K562 (cell line): ENCODE measurements at regions not wholly inside any gene's neighbourhood (a gene's known extent, or its start where the extent isn't known, plus 50 kb on each side); places are given as distances from the start of the nearest gene placed in this dataset.

Experiments used
- ATAC-seq: fragments of 200-7000 bp; cut with Tn5 transposase; 3 replicates; pipeline ENCODE4 v1.9.1; 2020; ENCODE audit warnings: moderate library complexity
- BruUV-seq: library from RNA; stranded (reverse); fragments of 400-500 nt; replicated peaks from 2 replicates; lab custom pipeline; 2021; lab: Mats Ljungman, UMichigan
- CTCF ChIA-PET: fragments of 300-600 bp; formaldehyde crosslinking; extraction: SDS; loops from one replicate; lab custom pipeline; 2021; ENCODE audit warnings: low intra/inter-chr PET ratio; lab: Yijun Ruan, JAX
- POLR2A ChIA-PET: fragments of 300-600, 350-650 bp; sonication (Branson Sonifier 250); formaldehyde crosslinking; extraction: SDS; loops from one replicate; lab custom pipeline; 2021; ENCODE audit warnings: antibody characterized with exemption, inconsistent platforms; lab: Yijun Ruan, JAX
- DNase-seq, 4 experiments: peaks; one replicate each; pipeline versions ENCODE4 v3.0.0 to v3.0.0-alpha.2; 2011 to 2018; ENCODE audit warnings: low spot score in 3 of 4, mixed read lengths in 3 of 4; ENCODE audit errors: extremely low read depth in 1 of 4
- FAIRE-seq: peaks from 2 replicates; lab custom pipeline; 2011; peaks lifted over from hg19 to GRCh38; lab: Jason Lieb, UNC
- H2AFZ ChIP-seq: 2 replicates; pipeline ENCODE4 v1.6.0; 2011; ENCODE audit warnings: low read depth, low read length, control low read depth, inconsistent platforms
- H3K27ac ChIP-seq: fragments of 200-600 bp; 3 replicates; pipeline ENCODE4 v1.8.0; 2011; ENCODE audit warnings: low read depth, mild to moderate bottlenecking, control low read depth, inconsistent platforms, low read length, moderate library complexity, mixed read lengths; ENCODE audit errors: extremely low read depth
- H3K27me3 ChIP-seq, 2 experiments: fragments of 300-600 bp in 1 of 2; 2 replicates in 1 of 2; 3 replicates in 1 of 2; pipeline versions ENCODE4 v1.6.0 to v1.8.0; 2011; ENCODE audit warnings: inconsistent platforms in 2 of 2, low read length in 2 of 2, mild to moderate bottlenecking in 1 of 2, mixed read lengths in 1 of 2, moderate library complexity in 1 of 2; ENCODE audit not compliant: control insufficient read depth in 2 of 2, insufficient read depth in 2 of 2
- H3K36me3 ChIP-seq: fragments of 300-600 bp; 3 replicates; pipeline ENCODE4 v1.8.0; 2011; ENCODE audit warnings: mild to moderate bottlenecking, low read length, inconsistent platforms; ENCODE audit not compliant: control insufficient read depth, insufficient read depth
- H3K4me1 ChIP-seq, 2 experiments: fragments of 200-600 bp in 1 of 2; replicated peaks in 1 of 2; 2 replicates in 1 of 2; 3 replicates in 1 of 2; pipeline versions ENCODE4 v1.5.1 to v1.8.0; 2011; ENCODE audit warnings: inconsistent platforms in 2 of 2, low read length in 2 of 2, mild to moderate bottlenecking in 1 of 2, mixed read lengths in 1 of 2, moderate library complexity in 1 of 2; ENCODE audit not compliant: control insufficient read depth in 2 of 2, insufficient read depth in 2 of 2
- H3K4me2 ChIP-seq: 2 replicates; pipeline ENCODE4 v1.6.1; 2011; ENCODE audit warnings: low read length, control low read depth, inconsistent platforms, mixed read lengths; ENCODE audit not compliant: insufficient read depth
- H3K4me3 ChIP-seq: fragments of 200-600 bp; sonication (generic), shearing (Covaris generic); 2 replicates; pipeline ENCODE4 v1.5.1; 2016; ENCODE audit warnings: control low read depth, inconsistent platforms
- H3K79me2 ChIP-seq: fragments of 200-600 bp; 3 replicates; pipeline ENCODE4 v1.8.0; 2011; ENCODE audit warnings: low read length, inconsistent platforms; ENCODE audit not compliant: control insufficient read depth, insufficient read depth
- H3K9ac ChIP-seq, 2 experiments: 2 replicates each; pipeline versions ENCODE4 v1.6.0 to v1.6.1; 2011; ENCODE audit warnings: low read depth in 2 of 2, low read length in 2 of 2, control low read depth in 1 of 2, inconsistent platforms in 1 of 2, mild to moderate bottlenecking in 1 of 2, mixed read lengths in 1 of 2; ENCODE audit not compliant: insufficient read depth in 1 of 2
- H3K9me1 ChIP-seq: one replicate; pipeline ENCODE4 v1.6.0; 2011; ENCODE audit warnings: inconsistent platforms, mild to moderate bottlenecking, low read length, moderate library complexity; ENCODE audit not compliant: control insufficient read depth, insufficient read depth
- H3K9me3 ChIP-seq: replicated peaks from 2 replicates; pipeline ENCODE4 v1.5.1; 2011; ENCODE audit warnings: low read depth, low read length, inconsistent platforms; ENCODE audit not compliant: control insufficient read depth, insufficient read depth
- H4K20me1 ChIP-seq: replicated peaks from 2 replicates; pipeline ENCODE4 v1.6.1; 2011; ENCODE audit warnings: low read length, inconsistent platforms, mixed read lengths; ENCODE audit not compliant: control insufficient read depth, insufficient read depth
- ADNP ChIP-seq: fragments of 200-800 bp; sonication (Bioruptor generic); IDR thresholded peaks from 2 replicates; pipeline ENCODE4 v1.6.1; 2016; ENCODE audit warnings: missing genetic modification characterization, missing compliant biosample characterization
- FOXK1 ChIP-seq: sonication (generic); formaldehyde crosslinking; IDR thresholded peaks from 2 replicates; pipeline ENCODE4 v1.8.0; 2022; ENCODE audit warnings: missing genetic modification reagents, mild to moderate bottlenecking, borderline replicate concordance
- FOXM1 ChIP-seq, 2 experiments: fragments of 450-650 bp in 1 of 2; sonication (generic) in 1 of 2; formaldehyde crosslinking in 1 of 2; IDR thresholded peaks; 2 replicates each; pipeline versions ENCODE4 v1.6.1 to v1.9.0; 2017 to 2022; ENCODE audit warnings: low read depth in 2 of 2, mild to moderate bottlenecking in 2 of 2, missing genetic modification reagents in 1 of 2, moderate library complexity in 1 of 2
- NBN ChIP-seq: fragments of 450-650 bp; IDR thresholded peaks from 2 replicates; pipeline ENCODE4 v1.6.1; 2016; ENCODE audit warnings: low read depth, mild to moderate bottlenecking
- RFX5 ChIP-seq: IDR thresholded peaks from 2 replicates; pipeline ENCODE4 v1.6.1; 2011; ENCODE audit warnings: low read depth, mild to moderate bottlenecking, improper control_type of control experiment, low read length
- SAP30 ChIP-seq: fragments of 200-600 bp; sonication (generic); IDR thresholded peaks from 2 replicates; pipeline ENCODE4 v1.6.1; 2012; ENCODE audit warnings: borderline replicate concordance, low read depth, mild to moderate bottlenecking, moderate library complexity, low read length, control low read depth, inconsistent platforms; ENCODE audit not compliant: insufficient read depth, poor library complexity, severe bottlenecking
- TBP ChIP-seq: optimal IDR thresholded peaks from 2 replicates; pipeline ENCODE3; 2011; ENCODE audit warnings: low read depth, low read length, improper control_type of control experiment
- ZBTB7A ChIP-seq: IDR thresholded peaks from 2 replicates; pipeline ENCODE4 v1.6.1; 2011; ENCODE audit warnings: low read depth, mild to moderate bottlenecking, low read length, moderate library complexity, borderline replicate concordance; ENCODE audit not compliant: control insufficient read depth
- ZC3H8 ChIP-seq: fragments of 450-650 bp; IDR thresholded peaks from 2 replicates; pipeline ENCODE4 v1.6.1; 2017
- ZNF316 ChIP-seq: fragments of 450-650 bp; IDR thresholded peaks from 2 replicates; pipeline ENCODE4 v1.6.1; 2016
- ZNF655 ChIP-seq: fragments of 250-450 bp; sonication (Bioruptor Pico); IDR thresholded peaks from 2 replicates; pipeline ENCODE4 v1.5.0; 2021
- WGBS: fragments of 100-300 bp; shearing (Covaris generic); methylation state at CpG from one replicate; pipeline ENCODE4 v1.1.6; 2016; ENCODE audit warnings: low coverage, mixed read lengths; ENCODE audit not compliant: insufficient coverage; ENCODE audit errors: missing lambda C conversion rate; 5-methylcytosine and 5-hydroxymethylcytosine counted together
- in situ Hi-C: fragments of 300-500 bp; cut with MboI; formaldehyde crosslinking; loops from 4 replicates; pipeline ENCODE4 v1.15.0; 2018; ENCODE audit warnings: inconsistent platforms, mixed read lengths
- intact Hi-C: fragments of 100-400 bp; cut with micrococcal nuclease; formaldehyde crosslinking; loops from 2 replicates; pipeline ENCODE4 v1.14.2; 2022

GRCh38 chr7:16944936-16945335, 63.2 kb upstream of the AGR3 start:
- intact Hi-C loops (no loop called here), in situ Hi-C loops (no loop called here)
- Histone ChIP-seq H3K9ac (no peak overlapping the region), H3K4me2 (no peak overlapping the region), H4K20me1 (no peaks in the 10 kb centered on the region), H3K4me3 (no peak overlapping the region), H3K36me3 (no peaks in the 10 kb centered on the region), H2AFZ (no peak overlapping the region), H3K79me2 (no peaks in the 10 kb centered on the region), H3K27me3 (no peaks in the 10 kb centered on the region), H3K9me3 (no peaks in the 10 kb centered on the region), H3K9me1 (no peaks in the 10 kb centered on the region), H3K27ac (no peak overlapping the region), H3K4me1 (no peaks in the 10 kb centered on the region)
- ATAC-seq, result no peak
- POLR2A ChIA-PET, result no interaction called here
- TF ChIP-seq ZBTB7A (no peak), NBN (no peak), RFX5 (no peak), TBP (no peak), ZNF655 (no peak), ZC3H8 (no peak), ADNP (tag) (no peak), FOXM1 (IDR thresholded peaks at IDR 0.05; ENCODE audit: low read depth) (no peak), FOXM1 (CRISPR knock-in tag; IDR thresholded peaks at IDR 0.05; ENCODE audit: low read depth) (no peak), SAP30 (no peak), ZNF316 (no peak), FOXK1 (CRISPR knock-in tag) (no peak)
- CTCF ChIA-PET, result no interaction called here
- no TSS peak for BruUV-seq
- WGBS, result 0% methylated on average over 1 of the region's 1 CpG
- DNase-seq, result no peak
- no peak for FAIRE-seq
